Gastroesophageal sphincter (tissue), 4 donors: ENCODE measurements at regions not wholly inside any gene's neighbourhood (a gene's known extent, or its start where the extent isn't known, plus 50 kb on each side); places are given as distances from the start of the nearest gene placed in this dataset.

ENCODE experiments used
- ATAC-seq: fragments of 150-250 bp; one replicate; pipeline ENCODE4 v1.9.1; 2016; ENCODE audit warnings: mild to moderate bottlenecking, moderate library complexity
- H3K27ac ChIP-seq, 4 donors: fragments of 200-600 bp; sonication (generic) in 3 of 4; 1 replicate in 3 of 4; 2 replicates in 1 of 4; pipeline ENCODE4 v1.5.1; 2016 to 2019
- H3K27me3 ChIP-seq: fragments of 200-600 bp; sonication (generic); one replicate; pipeline ENCODE4 v1.5.1; 2019
- H3K36me3 ChIP-seq, 2 donors: fragments of 200-600 bp; sonication (generic); one replicate each; pipeline ENCODE4 v1.5.1; 2019; ENCODE audit warnings: control low read depth in 1 of 2
- H3K4me1 ChIP-seq, 3 donors: fragments of 200-600 bp; sonication (generic); 1 replicate in 2 of 3; 2 replicates in 1 of 3; pipeline ENCODE4 v1.5.1; 2016 to 2019; ENCODE audit warnings: control low read depth in 2 of 3
- H3K4me3 ChIP-seq, 2 donors: fragments of 200-600 bp; sonication (generic); one replicate each; pipeline ENCODE4 v1.5.1; 2019; ENCODE audit warnings: mild to moderate bottlenecking in 1 of 2, moderate library complexity in 1 of 2
- H3K9me3 ChIP-seq, 3 donors: fragments of 200-600 bp; sonication (generic); one replicate each; pipeline ENCODE4 v1.5.1; 2017 to 2019; ENCODE audit warnings: control low read depth in 2 of 3
- CTCF ChIP-seq, 4 experiments: fragments of 200-600 bp in 2 of 4; fragments of 450-650 bp in 2 of 4; sonication (generic) in 1 of 4; IDR thresholded peaks; one replicate each; pipeline ENCODE4 v1.5.1; 2017 to 2019; ENCODE audit warnings: antibody characterized with exemption in 4 of 4, mild to moderate bottlenecking in 2 of 4, moderate library complexity in 2 of 4
- EP300 ChIP-seq: sonication (generic); formaldehyde crosslinking; IDR thresholded peaks from one replicate; pipeline ENCODE4 v1.6.1; 2017; ENCODE audit warnings: antibody characterized with exemption, mild to moderate bottlenecking
- POLR2A ChIP-seq, 2 donors: fragments of 450-650 bp; IDR thresholded peaks; one replicate each; pipeline ENCODE4 v1.6.1; 2017; ENCODE audit warnings: antibody characterized with exemption in 2 of 2, mild to moderate bottlenecking in 2 of 2, moderate library complexity in 1 of 2
- POLR2AphosphoS5 ChIP-seq: sonication (generic); formaldehyde crosslinking; IDR thresholded peaks from one replicate; pipeline ENCODE4 v1.6.1; 2017; ENCODE audit warnings: antibody characterized with exemption
- WGBS, 2 donors: methylation state at CpG; one replicate each; pipeline ENCODE4 v1.1.5; 2018; ENCODE audit warnings: low coverage in 1 of 2; 5-methylcytosine and 5-hydroxymethylcytosine counted together

- ATAC-seq: no peak
- Histone ChIP-seq H3K9me3 (no peaks in the 10 kb centered on the region), H3K27me3 (no peaks in the 10 kb centered on the region), H3K4me1 (no peaks in the 10 kb centered on the region), H3K27ac (no peak overlapping the region), H3K36me3 (no peaks in the 10 kb centered on the region), H3K4me3 (no peak overlapping the region)
- 60 to 81% methylated on average over 2 to 3 of the region's 3 CpGs for WGBS, 2 donors
- no peak for TF ChIP-seq EP300
- no peak for TF ChIP-seq POLR2AphosphoS5
- no peak for TF ChIP-seq POLR2A (IDR thresholded peaks at IDR 0.05)
- TF ChIP-seq CTCF (IDR thresholded peaks at IDR 0.05): no peak
Measured at GRCh38 chr3:137820366-137820765, 56.3 kb downstream of the SOX14 start.

- no peak overlapping the region for H3K27ac ChIP-seq
- ATAC-seq: no peak
- H3K36me3 ChIP-seq: no peaks in the 10 kb centered on the region
- H3K4me1 ChIP-seq: no peaks in the 10 kb centered on the region
- H3K4me3 ChIP-seq: no peak overlapping the region
- H3K9me3 ChIP-seq: no peaks in the 10 kb centered on the region
- WGBS, 2 donors: 90% methylated on average over 1 of the region's 1 CpG; no CpG with 5 or more reads in 1 of the 2 donors
- H3K27me3 ChIP-seq: peaks cover 5% of the 10 kb centered on the region
- no peak for TF ChIP-seq POLR2AphosphoS5
- no peak for TF ChIP-seq POLR2A (IDR thresholded peaks at IDR 0.05)
- no peak for TF ChIP-seq EP300
Measured at GRCh38 chr3:137835096-137835495, 71.0 kb downstream of the SOX14 start.

- no peaks in the 10 kb centered on the region for H3K36me3 ChIP-seq
- no peak overlapping the region for H3K4me3 ChIP-seq
- WGBS, 2 donors: 25 to 36% methylated on average over 4 of the region's 4 CpGs
- ATAC-seq: no peak
- no peak overlapping the region for H3K27ac ChIP-seq
- no peaks in the 10 kb centered on the region for H3K4me1 ChIP-seq
- no peaks in the 10 kb centered on the region for H3K9me3 ChIP-seq
- H3K27me3 ChIP-seq: peaks cover 30% of the 10 kb centered on the region
- TF ChIP-seq POLR2AphosphoS5 (no peak), EP300 (no peak), POLR2A (IDR thresholded peaks at IDR 0.05) (no peak), CTCF (IDR thresholded peaks at IDR 0.05) (no peak)
Measured at GRCh38 chr3:137845194-137845593, 81.1 kb downstream of the SOX14 start.

GRCh38 chr3:137845666-137846065 lies 81.6 kb downstream of the SOX14 start:
- 41 to 73% methylated on average over 3 of the region's 3 CpGs for WGBS, 2 donors
- TF ChIP-seq EP300: no peak
- no peak for TF ChIP-seq POLR2A (IDR thresholded peaks at IDR 0.05)
- no peak for TF ChIP-seq CTCF (IDR thresholded peaks at IDR 0.05)
- no peak for TF ChIP-seq POLR2AphosphoS5
- no peaks in the 10 kb centered on the region for H3K4me1 ChIP-seq
- no peak overlapping the region for H3K4me3 ChIP-seq
- H3K9me3 ChIP-seq: no peaks in the 10 kb centered on the region
- no peak for ATAC-seq
- H3K27ac ChIP-seq: no peak overlapping the region
- H3K27me3 ChIP-seq: peaks cover 30% of the 10 kb centered on the region
- H3K36me3 ChIP-seq: no peaks in the 10 kb centered on the region

GRCh38 chr3:137852391-137852830 lies 88.3 kb downstream of the SOX14 start:
- H3K27ac ChIP-seq: no peak overlapping the region
- no peak for ATAC-seq
- H3K4me3 ChIP-seq: no peak overlapping the region
- H3K4me1 ChIP-seq: no peaks in the 10 kb centered on the region
- no peaks in the 10 kb centered on the region for H3K36me3 ChIP-seq
- peaks cover 17% of the 10 kb centered on the region for H3K27me3 ChIP-seq
- peaks cover 0 to 3% (median 0%) of the 10 kb centered on the region in 3 donors for H3K9me3 ChIP-seq
- TF ChIP-seq POLR2AphosphoS5 (no peak), CTCF (IDR thresholded peaks at IDR 0.05) (no peak), POLR2A (IDR thresholded peaks at IDR 0.05) (no peak), EP300 (no peak)
- 71% methylated on average over 1 of the region's 13 CpGs; no CpG with 5 or more reads in 1 of the 2 donors for WGBS, 2 donors
